Transverse colon (tissue), 4 donors: ENCODE measurements at regions not wholly inside any gene's neighbourhood (a gene's known extent, or its start where the extent isn't known, plus 50 kb on each side); places are given as distances from the start of the nearest gene placed in this dataset.

Experiments used
- CTCF ChIP-seq, 5 experiments: fragments of 200-600 bp in 3 of 5; fragments of 450-650 bp in 2 of 5; sonication (generic) in 3 of 5; IDR thresholded peaks; 1 replicate in 2 of 5; 2 replicates in 3 of 5; pipeline ENCODE4 v1.5.1; 2016 to 2017; ENCODE audit warnings: antibody characterized with exemption in 5 of 5, inconsistent platforms in 3 of 5, mild to moderate bottlenecking in 2 of 5, moderate library complexity in 1 of 5
- EP300 ChIP-seq: sonication (generic); formaldehyde crosslinking; IDR thresholded peaks from one replicate; pipeline ENCODE4 v1.6.1; 2017; ENCODE audit warnings: antibody characterized with exemption, low read depth
- POLR2A ChIP-seq: fragments of 450-650 bp; IDR thresholded peaks from one replicate; pipeline ENCODE4 v1.6.1; 2016; ENCODE audit warnings: antibody characterized with exemption, mild to moderate bottlenecking, moderate library complexity
- POLR2AphosphoS5 ChIP-seq, 3 donors: sonication (generic); formaldehyde crosslinking; IDR thresholded peaks; one replicate each; pipeline ENCODE4 v1.6.1; 2016; ENCODE audit warnings: antibody characterized with exemption in 3 of 3

DNA sequence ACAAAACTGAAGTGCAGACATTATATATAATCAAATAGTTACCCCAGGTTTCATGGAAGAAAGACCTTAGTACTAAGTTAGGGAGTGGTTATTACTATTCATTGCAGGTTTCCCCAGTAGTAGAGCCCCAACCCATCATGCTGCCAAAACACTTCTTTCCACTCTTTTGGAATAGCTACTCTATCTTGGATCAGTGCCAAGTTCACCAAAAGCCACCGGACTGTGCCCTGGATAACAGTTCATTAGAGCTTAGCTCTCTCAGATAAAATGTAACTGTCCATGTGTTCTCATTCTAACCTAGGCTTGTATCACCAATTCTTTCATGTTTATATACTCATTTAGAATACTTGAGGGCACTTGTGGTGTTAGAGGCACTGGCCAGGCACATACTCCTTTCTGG lies 540.1 kb upstream of the C16orf82 start:
- no peak for TF ChIP-seq POLR2A
- TF ChIP-seq CTCF (IDR thresholded peaks at IDR 0.05): no peak
- TF ChIP-seq EP300: no peak
- TF ChIP-seq POLR2AphosphoS5 (IDR thresholded peaks at IDR 0.05): no peak
